HepG2 (cell line): ENCODE measurements at regions not wholly inside any gene's neighbourhood (a gene's known extent, or its start where the extent isn't known, plus 50 kb on each side); places are given as distances from the start of the nearest gene placed in this dataset.

Experiments
- ATAC-seq: fragments of 200-7000 bp; cut with Tn5 transposase; 3 replicates; pipeline ENCODE4 v1.9.1; 2020; ENCODE audit warnings: mild to moderate bottlenecking, moderate library complexity
- BruUV-seq: library from RNA; stranded (reverse); fragments of 400-500 nt; replicated peaks from 2 replicates; lab custom pipeline; 2021; lab: Mats Ljungman, UMichigan
- CTCF ChIA-PET: fragments of 300-600 bp; formaldehyde crosslinking; extraction: SDS; loops from one replicate; lab custom pipeline; 2021; ENCODE audit warnings: low total read pairs, inconsistent platforms, low intra/inter-chr PET ratio; lab: Yijun Ruan, JAX
- POLR2A ChIA-PET: fragments of 350-600 bp; sonication (Branson Sonifier 250); formaldehyde crosslinking; loops from one replicate; lab custom pipeline; 2020; ENCODE audit warnings: antibody characterized with exemption, inconsistent platforms; lab: Yijun Ruan, JAX
- DNase-seq: peaks from one replicate; pipeline ENCODE4 v3.0.0-alpha.2; 2015; ENCODE audit warnings: low spot score
- FAIRE-seq: peaks from 3 replicates; lab custom pipeline; 2011; peaks lifted over from hg19 to GRCh38; lab: Jason Lieb, UNC
- H2AFZ ChIP-seq: one replicate; pipeline ENCODE4 v1.6.1; 2011; ENCODE audit warnings: low read length, inconsistent platforms
- H3K27ac ChIP-seq: fragments of 300-600 bp; 3 replicates; pipeline ENCODE4 v1.8.0; 2011; ENCODE audit warnings: mixed run types, mild to moderate bottlenecking, mixed read lengths, low read length, inconsistent platforms; ENCODE audit not compliant: insufficient read depth; ENCODE audit errors: extremely low read length
- H3K27me3 ChIP-seq, 2 experiments: fragments of 200-600 bp in 1 of 2; 2 replicates in 1 of 2; 3 replicates in 1 of 2; pipeline versions ENCODE4 v1.6.0 to v1.8.0; 2011; ENCODE audit warnings: low read length in 2 of 2, mild to moderate bottlenecking in 2 of 2, moderate library complexity in 2 of 2, inconsistent platforms in 1 of 2; ENCODE audit not compliant: insufficient read depth in 2 of 2, control insufficient read depth in 1 of 2
- H3K36me3 ChIP-seq, 2 experiments: fragments of 200-600 bp in 1 of 2; replicated peaks in 1 of 2; 2 replicates in 1 of 2; 3 replicates in 1 of 2; pipeline versions ENCODE4 v1.5.1 to v1.8.0; 2011; ENCODE audit warnings: low read length in 2 of 2, inconsistent platforms in 1 of 2; ENCODE audit not compliant: insufficient read depth in 2 of 2, control insufficient read depth in 1 of 2
- H3K4me1 ChIP-seq: 2 replicates; pipeline ENCODE4 v1.5.1; 2012; ENCODE audit warnings: low read length, inconsistent platforms; ENCODE audit not compliant: insufficient read depth
- H3K4me2 ChIP-seq: 2 replicates; pipeline ENCODE4 v1.6.0; 2011; ENCODE audit warnings: low read depth, low read length, inconsistent platforms
- H3K4me3 ChIP-seq, 3 experiments: fragments of 200-600 bp in 1 of 3; sonication (generic), shearing (Covaris generic) in 1 of 3; replicated peaks in 1 of 3; 2 replicates each; pipeline ENCODE4 v1.5.1; 2011 to 2016; ENCODE audit warnings: low read length in 3 of 3, inconsistent platforms in 2 of 3, low read depth in 2 of 3, mild to moderate bottlenecking in 2 of 3, control low read depth in 1 of 3, mixed read lengths in 1 of 3; ENCODE audit not compliant: insufficient read depth in 1 of 3
- H3K79me2 ChIP-seq: one replicate; pipeline ENCODE4 v1.6.1; 2011; ENCODE audit warnings: low read length, inconsistent platforms; ENCODE audit not compliant: insufficient read depth
- H3K9ac ChIP-seq: 2 replicates; pipeline ENCODE4 v1.6.0; 2011; ENCODE audit warnings: mild to moderate bottlenecking, low read depth, low read length, inconsistent platforms; ENCODE audit not compliant: insufficient read depth
- H3K9me3 ChIP-seq: 2 replicates; pipeline ENCODE4 v1.5.1; 2012; ENCODE audit warnings: mild to moderate bottlenecking, low read length
- H4K20me1 ChIP-seq: 2 replicates; pipeline ENCODE4 v1.6.0; 2011; ENCODE audit warnings: inconsistent platforms, mild to moderate bottlenecking, low read length, moderate library complexity; ENCODE audit not compliant: insufficient read depth
- BHLHE40 ChIP-seq: IDR thresholded peaks from 2 replicates; pipeline ENCODE4 v1.6.1; 2011; ENCODE audit warnings: low read length, improper control_type of control experiment
- HNF4A ChIP-seq: sonication (generic); formaldehyde crosslinking; IDR thresholded peaks from 2 replicates; pipeline ENCODE4 v1.4.0; 2020; ENCODE audit warnings: missing genetic modification reagents
- HOXA7 ChIP-seq: sonication (generic); formaldehyde crosslinking; IDR thresholded peaks from 2 replicates; pipeline ENCODE4 v1.8.1; 2022; ENCODE audit warnings: mild to moderate bottlenecking, missing genetic modification reagents, moderate library complexity
- KLF16 ChIP-seq, 2 experiments: sonication (generic) in 1 of 2; formaldehyde crosslinking in 1 of 2; IDR thresholded peaks; 2 replicates each; pipeline versions ENCODE4 v1.6.1 to v1.8.0; 2016 to 2023; ENCODE audit warnings: missing genetic modification reagents in 2 of 2, missing compliant biosample characterization in 1 of 2
- MAFK ChIP-seq, 2 experiments: IDR thresholded peaks in 1 of 2; conservative IDR thresholded peaks in 1 of 2; 2 replicates each; pipeline ENCODE4 v1.6.1; 2011; ENCODE audit warnings: improper control_type of control experiment in 2 of 2, low read length in 2 of 2
- MLXIP ChIP-seq: sonication (generic); formaldehyde crosslinking; IDR thresholded peaks from 2 replicates; pipeline ENCODE4 v1.9.0; 2021; ENCODE audit warnings: missing genetic modification reagents, borderline replicate concordance
- NAIF1 ChIP-seq: sonication (generic); formaldehyde crosslinking; IDR thresholded peaks from 2 replicates; pipeline ENCODE4 v1.5.0; 2020; ENCODE audit warnings: mild to moderate bottlenecking, missing genetic modification reagents, borderline replicate concordance
- NCOA1 ChIP-seq: sonication (generic); formaldehyde crosslinking; IDR thresholded peaks from 2 replicates; pipeline ENCODE4 v1.9.0; 2021; ENCODE audit warnings: missing genetic modification reagents
- NFRKB ChIP-seq: fragments of 450-650 bp; IDR thresholded peaks from 2 replicates; pipeline ENCODE4 v1.6.1; 2017
- UBTF ChIP-seq: sonication (generic); formaldehyde crosslinking; IDR thresholded peaks from 2 replicates; pipeline ENCODE4 v1.4.0; 2020; ENCODE audit warnings: mild to moderate bottlenecking, missing genetic modification reagents
- YEATS4 ChIP-seq: sonication (generic); formaldehyde crosslinking; IDR thresholded peaks from 2 replicates; pipeline ENCODE4 v1.4.0; 2020; ENCODE audit warnings: missing genetic modification reagents, borderline replicate concordance
- ZNF670 ChIP-seq: sonication (generic); formaldehyde crosslinking; IDR thresholded peaks from 2 replicates; pipeline ENCODE4 v1.8.0; 2022; ENCODE audit warnings: mild to moderate bottlenecking, missing genetic modification reagents, borderline replicate concordance
- in situ Hi-C: cut with HindIII; loops from 2 replicates; pipeline ENCODE4 v1.10.0; 2017; ENCODE audit warnings: low pct_unique_long_range_greater_than_20kb; ENCODE audit not compliant: extremely low pct_ligation_motif_present
- intact Hi-C: fragments of 100-400 bp; cut with micrococcal nuclease; formaldehyde crosslinking; loops from one replicate; pipeline ENCODE4 v1.10.0; 2022; ENCODE audit not compliant: unreplicated experiment
- TF ChIP-seq, protein P1 (sequence below): sonication (generic); formaldehyde crosslinking; IDR thresholded peaks from 2 replicates; pipeline ENCODE4 v1.4.0; 2020; ENCODE audit warnings: missing genetic modification reagents
- TF ChIP-seq, protein P2 (sequence below): sonication (generic); formaldehyde crosslinking; IDR thresholded peaks from 2 replicates; pipeline ENCODE4 v1.9.0; 2021; ENCODE audit warnings: missing genetic modification reagents, borderline replicate concordance

- no peak for ATAC-seq
- H3K36me3 ChIP-seq = no peaks in the 10 kb centered on the region
- in situ Hi-C loops = no loop called here
- intact Hi-C loops = loop anchor here (10.0 kb wide), 1 partner anchor 770 kb away; no protein-coding TSS in a partner anchor
- BruUV-seq = no TSS peak
- H4K20me1 ChIP-seq = no peaks in the 10 kb centered on the region
- no peak for FAIRE-seq
- no peaks in the 10 kb centered on the region for H3K79me2 ChIP-seq
- ChIA-PET CTCF (no interaction called here), POLR2A (no interaction called here)
- no peaks in the 10 kb centered on the region for H3K4me1 ChIP-seq
- TF ChIP-seq UBTF (CRISPR knock-in tag) = no peak
- TF ChIP-seq HOXA7 (CRISPR knock-in tag) = no peak
- no peak for TF ChIP-seq NAIF1 (CRISPR knock-in tag)
- no peak for TF ChIP-seq NFRKB
- no peak for TF ChIP-seq ZNF670 (CRISPR knock-in tag)
- TF ChIP-seq, protein P1, sequence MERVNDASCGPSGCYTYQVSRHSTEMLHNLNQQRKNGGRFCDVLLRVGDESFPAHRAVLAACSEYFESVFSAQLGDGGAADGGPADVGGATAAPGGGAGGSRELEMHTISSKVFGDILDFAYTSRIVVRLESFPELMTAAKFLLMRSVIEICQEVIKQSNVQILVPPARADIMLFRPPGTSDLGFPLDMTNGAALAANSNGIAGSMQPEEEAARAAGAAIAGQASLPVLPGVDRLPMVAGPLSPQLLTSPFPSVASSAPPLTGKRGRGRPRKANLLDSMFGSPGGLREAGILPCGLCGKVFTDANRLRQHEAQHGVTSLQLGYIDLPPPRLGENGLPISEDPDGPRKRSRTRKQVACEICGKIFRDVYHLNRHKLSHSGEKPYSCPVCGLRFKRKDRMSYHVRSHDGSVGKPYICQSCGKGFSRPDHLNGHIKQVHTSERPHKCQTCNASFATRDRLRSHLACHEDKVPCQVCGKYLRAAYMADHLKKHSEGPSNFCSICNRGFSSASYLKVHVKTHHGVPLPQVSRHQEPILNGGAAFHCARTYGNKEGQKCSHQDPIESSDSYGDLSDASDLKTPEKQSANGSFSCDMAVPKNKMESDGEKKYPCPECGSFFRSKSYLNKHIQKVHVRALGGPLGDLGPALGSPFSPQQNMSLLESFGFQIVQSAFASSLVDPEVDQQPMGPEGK (CRISPR knock-in tag) = no peak
- TF ChIP-seq BHLHE40 = no peak
- TF ChIP-seq HNF4A (CRISPR knock-in tag) = no peak
- TF ChIP-seq KLF16 (CRISPR knock-in tag; IDR thresholded peaks at IDR 0.05) = no peak
- TF ChIP-seq NCOA1 = no peak
- TF ChIP-seq, protein P2, sequence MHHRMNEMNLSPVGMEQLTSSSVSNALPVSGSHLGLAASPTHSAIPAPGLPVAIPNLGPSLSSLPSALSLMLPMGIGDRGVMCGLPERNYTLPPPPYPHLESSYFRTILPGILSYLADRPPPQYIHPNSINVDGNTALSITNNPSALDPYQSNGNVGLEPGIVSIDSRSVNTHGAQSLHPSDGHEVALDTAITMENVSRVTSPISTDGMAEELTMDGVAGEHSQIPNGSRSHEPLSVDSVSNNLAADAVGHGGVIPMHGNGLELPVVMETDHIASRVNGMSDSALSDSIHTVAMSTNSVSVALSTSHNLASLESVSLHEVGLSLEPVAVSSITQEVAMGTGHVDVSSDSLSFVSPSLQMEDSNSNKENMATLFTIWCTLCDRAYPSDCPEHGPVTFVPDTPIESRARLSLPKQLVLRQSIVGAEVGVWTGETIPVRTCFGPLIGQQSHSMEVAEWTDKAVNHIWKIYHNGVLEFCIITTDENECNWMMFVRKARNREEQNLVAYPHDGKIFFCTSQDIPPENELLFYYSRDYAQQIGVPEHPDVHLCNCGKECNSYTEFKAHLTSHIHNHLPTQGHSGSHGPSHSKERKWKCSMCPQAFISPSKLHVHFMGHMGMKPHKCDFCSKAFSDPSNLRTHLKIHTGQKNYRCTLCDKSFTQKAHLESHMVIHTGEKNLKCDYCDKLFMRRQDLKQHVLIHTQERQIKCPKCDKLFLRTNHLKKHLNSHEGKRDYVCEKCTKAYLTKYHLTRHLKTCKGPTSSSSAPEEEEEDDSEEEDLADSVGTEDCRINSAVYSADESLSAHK = no peak
- TF ChIP-seq MAFK (conservative IDR thresholded peaks at IDR 0.05 in 1 of 2, IDR thresholded peaks at IDR 0.05 in 1 of 2; ENCODE audit: low read length in 2 of 2) = no peak
- no peak for TF ChIP-seq YEATS4 (CRISPR knock-in tag)
- no peak for TF ChIP-seq MLXIP (CRISPR knock-in tag)
- no peak overlapping the region for H2AFZ ChIP-seq
- no peak overlapping the region for H3K4me3 ChIP-seq
- H3K27ac ChIP-seq = no peak overlapping the region
- no peak overlapping the region for H3K9ac ChIP-seq
- no peaks in the 10 kb centered on the region for H3K27me3 ChIP-seq
- no peaks in the 10 kb centered on the region for H3K9me3 ChIP-seq
- no peak for DNase-seq
- H3K4me2 ChIP-seq = no peak overlapping the region
Measured at GRCh38 chr5:175285261-175285660, 158.7 kb downstream of the DRD1 start.
